AG04449 (cell line): ENCODE measurements at regions not wholly inside any gene's neighbourhood (a gene's known extent, or its start where the extent isn't known, plus 50 kb on each side); places are given as distances from the start of the nearest gene placed in this dataset.
"Not testable (repeated sequence)": the region's sequence is repeated elsewhere in the genome, so short reads cannot be mapped to it uniquely, and the experiment has no call there.

ENCODE experiments used
- CTCF ChIA-PET: fragments of 350-600 bp; formaldehyde crosslinking; extraction: SDS; loops from one replicate; lab custom pipeline; 2021; ENCODE audit warnings: antibody characterized with exemption; lab: Yijun Ruan, JAX
- POLR2A ChIA-PET: fragments of 400-600, 350-600 bp; formaldehyde crosslinking; extraction: SDS; loops from one replicate; lab custom pipeline; 2020; ENCODE audit warnings: antibody characterized with exemption, inconsistent platforms; lab: Yijun Ruan, JAX
- DNase-seq: peaks from one replicate; pipeline ENCODE4 v3.0.0-alpha.2; 2010; ENCODE audit warnings: low read depth, low spot score
- H3K4me3 ChIP-seq: 2 replicates; pipeline ENCODE4 v1.5.1; 2011; ENCODE audit warnings: low read depth, mild to moderate bottlenecking, control low read depth, low read length
- CTCF ChIP-seq: IDR thresholded peaks from one replicate; pipeline ENCODE4 v1.5.1; 2011; ENCODE audit warnings: mild to moderate bottlenecking, moderate library complexity, low read length, control low read depth, inconsistent platforms; ENCODE audit not compliant: insufficient read depth; ENCODE audit errors: missing control alignments

- CTCF ChIA-PET: no interaction called here
- no peak for TF ChIP-seq CTCF
These were observed 234.4 kb downstream of the TMEM121 start for GRCh38 chr14:105760691-105761344.

GRCh38 chr14:105761345-105761740, 235.0 kb downstream of the TMEM121 start:
- CTCF ChIA-PET, POLR2A ChIA-PET, DNase-seq, H3K4me3 ChIP-seq: not testable (repeated sequence)

More at GRCh38 chr14:105760691-105761344, 234.4 kb downstream of the TMEM121 start:
- POLR2A ChIA-PET: no interaction called here
- no peak overlapping the region for H3K4me3 ChIP-seq
- DNase-seq: no peak

GRCh38 chr14:105761842-105762241, 235.5 kb downstream of the TMEM121 start:
- TF ChIP-seq CTCF: no peak
- H3K4me3 ChIP-seq: no peak overlapping the region
- DNase-seq: no peak
- POLR2A ChIA-PET: no interaction called here
- CTCF ChIA-PET: no interaction called here

- POLR2A ChIA-PET, H3K4me3 ChIP-seq, CTCF ChIA-PET, DNase-seq: not testable (repeated sequence)
These were observed 235.9 kb downstream of the TMEM121 start for GRCh38 chr14:105762262-105762661.

- POLR2A ChIA-PET: not testable (repeated sequence)
These were observed 238.0 kb downstream of the TMEM121 start for GRCh38 chr14:105764254-105764901.

GRCh38 chr14:105765072-105765825, 238.9 kb downstream of the TMEM121 start:
- CTCF ChIA-PET, H3K4me3 ChIP-seq, POLR2A ChIA-PET, DNase-seq: not testable (repeated sequence)

More at GRCh38 chr14:105764254-105764901, 238.0 kb downstream of the TMEM121 start:
- H3K4me3 ChIP-seq, DNase-seq, CTCF ChIA-PET: not testable (repeated sequence)

- no peak for TF ChIP-seq CTCF
- no peak for DNase-seq
- H3K4me3 ChIP-seq: no peak overlapping the region
- POLR2A ChIA-PET: no interaction called here
- CTCF ChIA-PET: no interaction called here
These were observed 239.7 kb downstream of the TMEM121 start for GRCh38 chr14:105765893-105766614.

GRCh38 chr14:105767315-105767714, 240.9 kb downstream of the TMEM121 start:
- ChIA-PET CTCF (no interaction called here), POLR2A (no interaction called here)
- no peak for DNase-seq
- TF ChIP-seq CTCF: no peak
- H3K4me3 ChIP-seq: no peak overlapping the region

GRCh38 chr14:105768039-105768438, 241.7 kb downstream of the TMEM121 start:
- POLR2A ChIA-PET, CTCF ChIA-PET, DNase-seq, H3K4me3 ChIP-seq: not testable (repeated sequence)

GRCh38 chr14:105769061-105769730, 242.8 kb downstream of the TMEM121 start:
- H3K4me3 ChIP-seq, DNase-seq, CTCF ChIA-PET, POLR2A ChIA-PET: not testable (repeated sequence)
